GM19438 (cell line): ENCODE measurements at regions not wholly inside any gene's neighbourhood (a gene's known extent, or its start where the extent isn't known, plus 50 kb on each side); places are given as distances from the start of the nearest gene placed in this dataset.
"Not testable (repeated sequence)": the region's sequence is repeated elsewhere in the genome, so short reads cannot be mapped to it uniquely, and the experiment has no call there.

Experiments used
- ATAC-seq: cut with Tn5 transposase; IDR thresholded peaks from one replicate; pipeline ENCODE4 v1.9.1; 2021; ENCODE audit warnings: low read depth; ENCODE audit not compliant: unreplicated experiment

GRCh38 chr1:25134801-25135461 lies 97.4 kb downstream of the SYF2 start:
- ATAC-seq: no peak

GRCh38 chr1:25134307-25134706 lies 98.0 kb downstream of the SYF2 start:
- ATAC-seq: no peak

GRCh38 chr1:25131794-25132193 lies 100.5 kb downstream of the SYF2 start:
- ATAC-seq: no peak

GRCh38 chr1:25130895-25131294 lies 101.4 kb downstream of the SYF2 start:
- ATAC-seq: no peak

- ATAC-seq: no peak
Measured at GRCh38 chr1:25129380-25129779, 102.9 kb downstream of the SYF2 start.

- ATAC-seq: no peak
Measured at GRCh38 chr1:25128121-25128621, 104.1 kb downstream of the SYF2 start.

- ATAC-seq: no peak
Measured at GRCh38 chr1:25126562-25126961, 105.7 kb downstream of the SYF2 start.

GRCh38 chr1:25123551-25123950 lies 108.8 kb downstream of the SYF2 start:
- ATAC-seq: no peak

- ATAC-seq: no peak
Measured at GRCh38 chr1:25122747-25123146, 109.6 kb downstream of the SYF2 start.

GRCh38 chr1:25120281-25120680 lies 112.0 kb downstream of the SYF2 start:
- no peak for ATAC-seq

GRCh38 chr1:25118546-25118945 lies 113.8 kb downstream of the SYF2 start:
- no peak for ATAC-seq

- no peak for ATAC-seq
Measured at GRCh38 chr1:25117233-25117823, 115.0 kb downstream of the SYF2 start.

- ATAC-seq: no peak
Measured at GRCh38 chr1:25116832-25117231, 115.5 kb downstream of the SYF2 start.

- not testable (repeated sequence) for ATAC-seq
Measured at GRCh38 chr1:25116117-25116516, 116.2 kb downstream of the SYF2 start.

- no peak for ATAC-seq
Measured at GRCh38 chr1:25113731-25114130, 118.6 kb downstream of the SYF2 start.

- no peak for ATAC-seq
Measured at GRCh38 chr1:25113086-25113485, 119.2 kb downstream of the SYF2 start.

GRCh38 chr1:25112400-25112799 lies 119.9 kb downstream of the SYF2 start:
- no peak for ATAC-seq

- ATAC-seq: no peak
Measured at GRCh38 chr1:25111706-25112105, 120.6 kb downstream of the SYF2 start.

GRCh38 chr1:25110485-25110884 lies 121.8 kb downstream of the SYF2 start:
- no peak for ATAC-seq

- no peak for ATAC-seq
Measured at GRCh38 chr1:25110036-25110435, 122.3 kb downstream of the SYF2 start.

- ATAC-seq: no peak
Measured at GRCh38 chr1:25109531-25109951, 122.8 kb downstream of the SYF2 start.

GRCh38 chr1:25107643-25108010 lies 124.7 kb downstream of the SYF2 start:
- ATAC-seq: no peak
